ENCODE measurements at regions not wholly inside any gene's neighbourhood (a gene's known extent, or its start where the extent isn't known, plus 50 kb on each side); places are given as distances from the start of the nearest gene placed in this dataset.

GRCh38 chr2:128737546-128737826 is 418.8 kb upstream of the HS6ST1 start:
- no peak for DNase-seq

- DNase-seq, result no peak
Measured at GRCh38 chr2:128738446-128739110, 419.9 kb upstream of the HS6ST1 start.

GRCh38 chr2:128742467-128742866 is 423.8 kb upstream of the HS6ST1 start:
- no peak for DNase-seq

- no peak for DNase-seq
Measured at GRCh38 chr2:128745946-128746345, 427.3 kb upstream of the HS6ST1 start.

GRCh38 chr2:128746356-128746755 is 427.7 kb upstream of the HS6ST1 start:
- DNase-seq, result no peak

GRCh38 chr2:128748336-128748735 is 429.7 kb upstream of the HS6ST1 start:
- DNase-seq, result no peak

- DNase-seq, result no peak
Measured at GRCh38 chr2:128748835-128749605, 430.4 kb upstream of the HS6ST1 start.

GRCh38 chr2:128750328-128751165 is 431.9 kb upstream of the HS6ST1 start:
- DNase-seq, result no peak

GRCh38 chr2:128751746-128752145 is 433.1 kb upstream of the HS6ST1 start:
- no peak for DNase-seq

- DNase-seq, result no peak
Measured at GRCh38 chr2:128752691-128753263, 434.1 kb upstream of the HS6ST1 start.

- DNase-seq, result no peak
Measured at GRCh38 chr2:128753321-128753720, 434.7 kb upstream of the HS6ST1 start.

GRCh38 chr2:128753800-128754199 is 435.1 kb upstream of the HS6ST1 start:
- DNase-seq, result no peak

GRCh38 chr2:128754246-128754724 is 435.6 kb upstream of the HS6ST1 start:
- DNase-seq, result no peak

- no peak for DNase-seq
Measured at GRCh38 chr2:128755695-128756364, 437.2 kb upstream of the HS6ST1 start.

GRCh38 chr2:128756365-128756717 is 437.7 kb upstream of the HS6ST1 start:
- DNase-seq, result no peak

- DNase-seq, result no peak
Measured at GRCh38 chr2:128765811-128766210, 447.1 kb upstream of the HS6ST1 start.

GRCh38 chr2:128768041-128768440 is 449.4 kb upstream of the HS6ST1 start:
- DNase-seq, result no peak

- DNase-seq, result no peak
Measured at GRCh38 chr2:128769457-128770142, 450.9 kb upstream of the HS6ST1 start.

- DNase-seq, result no peak
Measured at GRCh38 chr2:128770143-128771085, 451.7 kb upstream of the HS6ST1 start.

- DNase-seq, result no peak
Measured at GRCh38 chr2:128771401-128771800, 452.7 kb upstream of the HS6ST1 start.

- DNase-seq, result no peak
Measured at GRCh38 chr2:128772671-128773070, 454.0 kb upstream of the HS6ST1 start.

Data from activated CD4-positive, alpha-beta T cell treated with anti-CD3 and anti-CD28 coated beads, Interleukin-2, amount 50 U/mL, for 1 hour (primary cell).